ENCODE measurements at regions not wholly inside any gene's neighbourhood (a gene's known extent, or its start where the extent isn't known, plus 50 kb on each side); places are given as distances from the start of the nearest gene placed in this dataset.

- H3K4me3 ChIP-seq (ENCODE audit: low read depth, low read length), result no peak overlapping the region
- no peaks in the 10 kb centered on the region for H3K36me3 ChIP-seq (ENCODE audit: control insufficient read depth in 2 of 2, insufficient read depth in 1 of 2, low read length in 2 of 2)
- CTCF ChIA-PET, result interaction anchor here (1.1 kb wide), 1 partner anchor 550 kb away, joined by 3 read pairs; no protein-coding TSS in a partner anchor
- H3K9me3 ChIP-seq (ENCODE audit: control insufficient read depth, insufficient read depth, low read depth, low read length), result no peaks in the 10 kb centered on the region
- TF ChIP-seq ZNF248 (tag by site-specific recombination; IDR thresholded peaks at IDR 0.05) (no peak), GLI4 (tag by site-specific recombination; IDR thresholded peaks at IDR 0.05) (no peak), ZNF830 (tag by site-specific recombination; IDR thresholded peaks at IDR 0.05; ENCODE audit: low read depth) (no peak), ZNF146 (tag by site-specific recombination; IDR thresholded peaks at IDR 0.05) (no peak), ZBTB6 (tag by site-specific recombination; IDR thresholded peaks at IDR 0.05) (no peak), EGR2 (tag by site-specific recombination; IDR thresholded peaks at IDR 0.05; ENCODE audit: low read depth) (no peak), ZNF623 (tag by site-specific recombination; IDR thresholded peaks at IDR 0.05) (no peak), ZSCAN5A (tag by site-specific recombination; IDR thresholded peaks at IDR 0.05) (no peak), ZNF521 (tag by site-specific recombination; IDR thresholded peaks at IDR 0.05) (no peak), ZNF302 (tag by site-specific recombination; IDR thresholded peaks at IDR 0.05; ENCODE audit: low read depth) (no peak), SP7 (tag by site-specific recombination; IDR thresholded peaks at IDR 0.05) (no peak), ZNF692 (tag by site-specific recombination; IDR thresholded peaks at IDR 0.05) (no peak), ZSCAN18 (tag by site-specific recombination; IDR thresholded peaks at IDR 0.05) (no peak), KLF7 (tag by site-specific recombination; IDR thresholded peaks at IDR 0.05; ENCODE audit: borderline replicate concordance) (no peak)
- H3K4me1 ChIP-seq (ENCODE audit: control insufficient read depth, insufficient read depth, low read length), result no peaks in the 10 kb centered on the region
- H3K27ac ChIP-seq (ENCODE audit: extremely low read depth, low read depth, low read length), result no peak overlapping the region
- POLR2A ChIA-PET, result no interaction called here
Observed at GRCh38 chr21:35477622-35478021, 428.5 kb upstream of the RUNX1 start.

GRCh38 chr21:35476621-35477395 is 427.7 kb upstream of the RUNX1 start:
- Histone ChIP-seq H3K9me3 (ENCODE audit: control insufficient read depth, insufficient read depth, low read depth, low read length) (no peaks in the 10 kb centered on the region), H3K36me3 (ENCODE audit: control insufficient read depth in 2 of 2, insufficient read depth in 1 of 2, low read length in 2 of 2) (no peaks in the 10 kb centered on the region), H3K4me1 (ENCODE audit: control insufficient read depth, insufficient read depth, low read length) (no peaks in the 10 kb centered on the region), H3K4me3 (ENCODE audit: low read depth, low read length) (no peak overlapping the region), H3K27ac (ENCODE audit: extremely low read depth, low read depth, low read length) (no peak overlapping the region)
- TF ChIP-seq ZNF596 (tag by site-specific recombination; IDR thresholded peaks at IDR 0.05) (no peak), SCRT1 (tag by site-specific recombination; IDR thresholded peaks at IDR 0.05; ENCODE audit: borderline replicate concordance) (no peak), ZNF350 (tag by site-specific recombination; IDR thresholded peaks at IDR 0.05) (no peak), TRIM28 (IDR thresholded peaks at IDR 0.05; ENCODE audit: borderline replicate concordance, low read length) (no peak), MYNN (tag by site-specific recombination; IDR thresholded peaks at IDR 0.05; ENCODE audit: borderline replicate concordance) (no peak), ZNF639 (tag by site-specific recombination; IDR thresholded peaks at IDR 0.05) (no peak), ZFP69B (tag by site-specific recombination; IDR thresholded peaks at IDR 0.05) (no peak), ZNF629 (tag by site-specific recombination; IDR thresholded peaks at IDR 0.05) (no peak), ZNF623 (tag by site-specific recombination; IDR thresholded peaks at IDR 0.05) (no peak), ZNF169 (tag by site-specific recombination; IDR thresholded peaks at IDR 0.05) (no peak), ZBTB7A (tag by site-specific recombination; IDR thresholded peaks at IDR 0.05; ENCODE audit: low read depth) (no peak), SP7 (tag by site-specific recombination; IDR thresholded peaks at IDR 0.05) (no peak), OSR2 (tag by site-specific recombination; IDR thresholded peaks at IDR 0.05) (no peak)
- CTCF ChIA-PET, result interaction anchor here (1.1 kb wide), 1 partner anchor 551 kb away, joined by 3 read pairs; no protein-coding TSS in a partner anchor
- POLR2A ChIA-PET, result no interaction called here

Data from HEK293 (cell line).